Stimulated activated effector memory CD8-positive, alpha-beta T cell treated with anti-CD3 and anti-CD28 coated beads, Interleukin-12 subunit alpha, Interleukin-12 subunit beta, amount 100 ng/mL, for 72 hours (primary cell): ENCODE measurements at regions not wholly inside any gene's neighbourhood (a gene's known extent, or its start where the extent isn't known, plus 50 kb on each side); places are given as distances from the start of the nearest gene placed in this dataset.

ENCODE experiments used
- ATAC-seq: fragments of 150-1000 bp; cut with Tn5 transposase; 2 replicates; pipeline ENCODE4 v1.10.0; 2021
- DNase-seq, 2 donors: peaks; one replicate each; pipeline ENCODE4 v3.0.0; 2021 to 2022; ENCODE audit warnings: low spot score in 2 of 2
- H3K27ac Mint-ChIP-seq: one replicate; pipeline ENCODE4 v1.8.0; 2022; ENCODE audit warnings: mild to moderate bottlenecking, mixed read lengths
- H3K36me3 Mint-ChIP-seq: one replicate; pipeline ENCODE4 v1.8.0; 2022; ENCODE audit warnings: mild to moderate bottlenecking, mixed read lengths
- H3K4me1 Mint-ChIP-seq: one replicate; pipeline ENCODE4 v1.8.0; 2022; ENCODE audit warnings: mixed read lengths
- H3K4me3 Mint-ChIP-seq: one replicate; pipeline ENCODE4 v1.8.0; 2022; ENCODE audit warnings: mild to moderate bottlenecking, mixed read lengths
- H3K9me3 Mint-ChIP-seq: one replicate; pipeline ENCODE4 v1.8.0; 2022; ENCODE audit warnings: mixed read lengths

- ATAC-seq (no peak), DNase-seq (no peak)
- H3K9me3 Mint-ChIP-seq = peaks cover 11% of the 10 kb centered on the region
- H3K4me3 Mint-ChIP-seq = no peak overlapping the region
- no peak overlapping the region for H3K27ac Mint-ChIP-seq
- H3K36me3 Mint-ChIP-seq = no peaks in the 10 kb centered on the region
- no peaks in the 10 kb centered on the region for H3K4me1 Mint-ChIP-seq
Measured at GRCh38 chr4:127196655-127197352, 436.0 kb upstream of the INTU start.

- H3K4me1 Mint-ChIP-seq = no peaks in the 10 kb centered on the region
- H3K4me3 Mint-ChIP-seq = no peak overlapping the region
- DNase-seq (no peak), ATAC-seq (no peak)
- H3K9me3 Mint-ChIP-seq = peaks cover 4% of the 10 kb centered on the region
- no peaks in the 10 kb centered on the region for H3K36me3 Mint-ChIP-seq
- no peak overlapping the region for H3K27ac Mint-ChIP-seq
Measured at GRCh38 chr4:127203562-127204200, 429.1 kb upstream of the INTU start.

DNA sequence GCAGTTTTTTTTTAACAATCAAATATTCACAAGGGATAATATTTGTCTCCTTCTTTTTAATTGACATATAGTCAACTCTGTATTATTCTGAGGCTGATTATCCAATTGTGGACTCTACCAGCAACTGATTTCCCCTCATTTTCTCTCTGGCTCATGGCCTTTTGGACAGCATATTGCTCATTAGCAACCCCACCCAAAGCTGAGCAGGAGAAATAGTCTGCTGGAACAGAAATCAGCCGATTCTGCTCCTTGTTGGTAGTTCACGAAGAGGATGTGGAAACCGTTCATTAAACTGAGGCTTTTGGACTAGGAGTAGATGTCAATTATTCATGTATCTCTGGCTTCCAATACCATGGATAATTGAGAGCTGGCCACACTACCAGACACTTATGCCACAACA, 428.4 kb upstream of the INTU start:
- H3K4me3 Mint-ChIP-seq = no peak overlapping the region
- H3K27ac Mint-ChIP-seq = no peak overlapping the region
- no peaks in the 10 kb centered on the region for H3K4me1 Mint-ChIP-seq
- ATAC-seq (no peak), DNase-seq (no peak)
- peaks cover 4% of the 10 kb centered on the region for H3K9me3 Mint-ChIP-seq
- H3K36me3 Mint-ChIP-seq = no peaks in the 10 kb centered on the region

- H3K27ac Mint-ChIP-seq = no peak overlapping the region
- H3K4me3 Mint-ChIP-seq = no peak overlapping the region
- no peaks in the 10 kb centered on the region for H3K4me1 Mint-ChIP-seq
- DNase-seq (no peak), ATAC-seq (no peak)
- H3K9me3 Mint-ChIP-seq = peaks cover 3% of the 10 kb centered on the region
- no peaks in the 10 kb centered on the region for H3K36me3 Mint-ChIP-seq
Measured at GRCh38 chr4:127209580-127210095, 423.1 kb upstream of the INTU start.

- DNase-seq = no peak
- no peak for ATAC-seq
- Mint-ChIP-seq H3K36me3 (no peaks in the 10 kb centered on the region), H3K9me3 (peaks cover 3% of the 10 kb centered on the region), H3K4me3 (no peak overlapping the region), H3K27ac (no peak overlapping the region), H3K4me1 (no peaks in the 10 kb centered on the region)
Measured at GRCh38 chr4:127210893-127211649, 421.7 kb upstream of the INTU start.

GRCh38 chr4:127211650-127212560, 420.9 kb upstream of the INTU start:
- H3K9me3 Mint-ChIP-seq = peaks cover 3% of the 10 kb centered on the region
- no peak for ATAC-seq
- no peak for DNase-seq
- no peak overlapping the region for H3K27ac Mint-ChIP-seq
- H3K36me3 Mint-ChIP-seq = no peaks in the 10 kb centered on the region
- no peak overlapping the region for H3K4me3 Mint-ChIP-seq
- H3K4me1 Mint-ChIP-seq = no peaks in the 10 kb centered on the region

DNA sequence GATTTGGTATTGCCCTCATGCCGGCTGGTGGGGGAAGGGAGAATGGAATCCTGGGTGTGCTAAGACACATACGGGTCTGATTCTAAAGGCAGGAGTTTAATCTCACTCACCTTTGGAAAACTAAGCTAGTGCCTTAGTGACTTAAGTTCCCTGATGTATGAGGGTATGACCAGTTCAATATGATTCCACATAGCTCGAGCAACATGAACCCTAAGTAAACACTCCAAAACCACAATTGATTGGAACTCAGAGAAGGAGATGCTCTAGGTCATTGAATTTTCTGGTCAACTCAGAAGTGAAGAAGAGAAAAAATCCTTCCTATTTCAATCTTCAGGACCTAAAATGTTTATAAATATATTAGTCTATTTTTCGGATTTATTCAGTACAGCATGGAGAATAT, 420.1 kb upstream of the INTU start:
- no peaks in the 10 kb centered on the region for H3K36me3 Mint-ChIP-seq
- DNase-seq (no peak), ATAC-seq (no peak)
- no peaks in the 10 kb centered on the region for H3K4me1 Mint-ChIP-seq
- no peak overlapping the region for H3K4me3 Mint-ChIP-seq
- H3K27ac Mint-ChIP-seq = no peak overlapping the region
- H3K9me3 Mint-ChIP-seq = peaks cover 3% of the 10 kb centered on the region

DNA sequence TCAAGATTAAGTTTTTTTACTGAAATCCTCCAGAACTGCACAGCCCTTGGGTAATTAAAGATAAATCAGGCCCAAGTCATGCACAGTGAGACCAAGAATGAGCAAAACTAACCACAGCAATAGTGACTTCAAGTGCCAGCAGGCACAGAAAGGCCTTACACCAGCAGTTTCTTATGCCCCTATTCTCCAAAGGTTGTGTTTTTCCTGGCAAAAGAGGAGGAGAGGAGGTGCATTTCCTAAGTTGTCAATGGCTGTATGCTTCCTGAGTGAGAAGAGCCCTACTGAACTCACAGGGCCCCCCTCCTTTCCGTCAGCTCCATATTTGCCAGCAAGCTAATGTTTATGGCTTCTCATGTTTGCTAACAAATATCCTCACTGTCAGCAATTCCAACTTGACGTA, 418.7 kb upstream of the INTU start:
- Mint-ChIP-seq H3K9me3 (peaks cover 9% of the 10 kb centered on the region), H3K4me1 (no peaks in the 10 kb centered on the region), H3K4me3 (no peak overlapping the region), H3K27ac (no peak overlapping the region), H3K36me3 (no peaks in the 10 kb centered on the region)
- ATAC-seq = no peak
- DNase-seq = no peak

DNA sequence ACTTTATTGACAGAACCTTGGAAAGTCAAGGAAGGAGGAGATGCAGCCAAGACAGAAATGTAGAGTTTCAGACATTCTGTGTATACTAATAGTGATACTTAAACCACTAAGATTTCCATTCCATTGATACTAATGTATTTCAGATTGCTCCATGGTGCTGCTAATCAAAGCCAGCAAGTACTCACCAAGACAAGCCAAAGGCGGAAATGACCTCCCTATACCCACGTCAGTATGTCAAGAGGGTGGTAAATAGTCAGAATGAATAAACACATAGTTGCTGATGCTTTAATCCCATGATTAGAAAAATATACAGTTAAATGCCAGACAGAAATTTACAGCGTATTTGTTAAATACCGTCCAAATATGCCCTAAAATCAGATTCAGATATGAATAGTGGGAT, 417.8 kb upstream of the INTU start:
- no peak overlapping the region for H3K4me3 Mint-ChIP-seq
- no peaks in the 10 kb centered on the region for H3K4me1 Mint-ChIP-seq

DNA sequence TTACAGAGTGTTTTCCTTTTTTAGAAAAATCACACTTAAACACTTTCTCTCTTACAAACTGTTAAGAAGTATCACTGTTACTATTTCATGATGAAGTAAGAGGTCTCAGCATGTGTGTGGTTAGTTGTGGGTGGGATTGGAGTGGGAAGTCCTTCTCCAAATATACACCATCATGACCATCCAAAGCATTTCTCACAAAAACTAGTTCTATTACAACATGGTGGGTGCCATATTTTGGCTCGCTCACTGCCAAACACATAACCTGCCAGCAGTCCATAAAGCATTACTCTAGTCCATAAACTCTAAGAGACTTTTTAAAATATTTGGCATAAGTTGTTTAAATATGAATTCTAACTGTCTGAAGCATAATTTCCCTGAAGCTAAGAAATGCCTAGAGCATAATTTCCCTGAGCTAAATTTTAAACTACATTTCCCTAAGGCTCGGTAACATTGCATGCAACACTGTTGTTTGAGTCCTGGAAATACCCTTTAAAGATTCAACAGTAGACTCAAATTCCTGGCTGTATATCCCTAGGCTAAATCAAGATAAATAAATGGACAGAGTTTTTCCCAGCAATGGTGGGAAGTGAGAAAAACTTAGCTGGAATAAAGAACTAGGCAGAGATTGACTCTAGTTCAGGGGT, 415.0 kb upstream of the INTU start:
- H3K9me3 Mint-ChIP-seq = peaks cover 10% of the 10 kb centered on the region
- DNase-seq (no peak), ATAC-seq (no peak)
- H3K27ac Mint-ChIP-seq = no peak overlapping the region
- H3K36me3 Mint-ChIP-seq = no peaks in the 10 kb centered on the region
- no peaks in the 10 kb centered on the region for H3K4me1 Mint-ChIP-seq
- no peak overlapping the region for H3K4me3 Mint-ChIP-seq

More for the DNA sequence above, 417.8 kb upstream of the INTU start:
- Mint-ChIP-seq H3K9me3 (peaks cover 9% of the 10 kb centered on the region), H3K36me3 (no peaks in the 10 kb centered on the region), H3K27ac (no peak overlapping the region)
- ATAC-seq (no peak), DNase-seq (no peak)

- Mint-ChIP-seq H3K27ac (no peak overlapping the region), H3K36me3 (no peaks in the 10 kb centered on the region), H3K9me3 (peaks cover 13% of the 10 kb centered on the region), H3K4me3 (no peak overlapping the region), H3K4me1 (no peaks in the 10 kb centered on the region)
- DNase-seq (no peak), ATAC-seq (no peak)
Measured at GRCh38 chr4:127219232-127219631, 413.5 kb upstream of the INTU start.

GRCh38 chr4:127224556-127224955, 408.2 kb upstream of the INTU start:
- no peak for ATAC-seq
- no peak for DNase-seq
- H3K4me3 Mint-ChIP-seq = no peak overlapping the region
- H3K27ac Mint-ChIP-seq = no peak overlapping the region
- peaks cover 7% of the 10 kb centered on the region for H3K9me3 Mint-ChIP-seq
- H3K4me1 Mint-ChIP-seq = no peaks in the 10 kb centered on the region
- H3K36me3 Mint-ChIP-seq = no peaks in the 10 kb centered on the region

DNA sequence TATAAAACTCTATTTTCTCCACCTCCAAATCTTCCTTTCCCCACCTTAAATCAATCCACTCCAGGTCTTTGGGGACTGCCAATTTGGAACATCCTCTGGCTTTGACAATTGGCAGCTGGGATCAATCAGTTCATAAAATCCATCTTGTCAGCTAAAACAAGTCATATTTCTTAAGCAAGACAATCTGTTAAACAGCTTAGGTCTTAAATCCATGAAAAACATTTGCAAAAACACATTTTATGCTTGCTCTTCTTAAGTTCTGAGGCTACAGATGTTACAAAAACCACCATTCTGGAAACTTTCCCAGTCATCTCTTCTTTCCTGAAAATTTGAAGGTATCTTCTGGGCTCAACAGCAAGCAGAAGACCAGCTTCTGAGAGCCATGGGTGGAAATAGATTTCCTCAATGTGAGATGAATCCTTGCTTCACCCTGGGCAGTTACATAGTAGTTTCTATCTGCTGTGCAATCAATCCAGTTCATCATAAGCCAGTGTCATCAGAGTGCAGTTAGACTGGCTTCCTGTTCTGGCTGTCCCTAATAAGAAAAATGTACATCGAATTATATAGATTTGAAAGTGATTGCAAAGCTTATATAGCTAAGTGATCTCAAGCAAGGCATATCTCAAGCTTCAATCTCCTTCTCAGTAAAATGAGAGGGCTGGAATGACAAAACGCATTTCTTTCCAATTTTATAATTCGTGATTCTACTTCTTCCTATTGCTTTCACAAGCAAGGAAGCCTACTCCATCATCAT, 402.7 kb upstream of the INTU start:
- H3K9me3 Mint-ChIP-seq = peaks cover 2% of the 10 kb centered on the region
- no peak overlapping the region for H3K4me3 Mint-ChIP-seq
- no peak overlapping the region for H3K27ac Mint-ChIP-seq
- H3K36me3 Mint-ChIP-seq = no peaks in the 10 kb centered on the region
- H3K4me1 Mint-ChIP-seq = no peaks in the 10 kb centered on the region
- DNase-seq (no peak), ATAC-seq (no peak)

DNA sequence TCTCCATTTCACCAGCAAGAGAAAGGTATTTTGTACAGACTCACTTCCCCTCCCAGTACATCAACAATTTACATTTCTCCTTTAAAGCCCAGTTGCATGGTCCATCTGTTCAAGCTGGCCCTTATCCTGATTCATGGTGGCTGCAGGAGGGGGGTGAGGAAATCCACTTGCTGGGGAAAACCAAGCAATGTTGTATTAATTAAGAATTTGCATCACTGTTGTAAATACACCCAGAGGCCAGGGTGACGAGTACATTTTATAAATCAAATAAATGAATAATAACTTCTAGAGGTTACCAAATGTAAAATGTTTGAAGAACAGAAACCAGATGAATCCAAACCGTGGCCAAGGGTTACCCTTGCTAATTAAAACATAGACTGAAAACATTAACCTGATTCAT, 395.9 kb upstream of the INTU start:
- H3K4me3 Mint-ChIP-seq = no peak overlapping the region
- H3K27ac Mint-ChIP-seq = no peak overlapping the region
- DNase-seq (no peak), ATAC-seq (no peak)
- no peaks in the 10 kb centered on the region for H3K36me3 Mint-ChIP-seq
- H3K9me3 Mint-ChIP-seq = peaks cover 6% of the 10 kb centered on the region
- no peaks in the 10 kb centered on the region for H3K4me1 Mint-ChIP-seq
